GM12891 (cell line): ENCODE measurements at regions not wholly inside any gene's neighbourhood (a gene's known extent, or its start where the extent isn't known, plus 50 kb on each side); places are given as distances from the start of the nearest gene placed in this dataset.

Source experiments
- PAX5 ChIP-seq: IDR thresholded peaks from 2 replicates; pipeline ENCODE4 v1.6.1; 2011; ENCODE audit warnings: low read length, moderate library complexity, mild to moderate bottlenecking; ENCODE audit not compliant: insufficient read depth, severe bottlenecking
- POLR2A ChIP-seq: IDR thresholded peaks from 2 replicates; pipeline ENCODE4 v1.6.1; 2011; ENCODE audit warnings: low read depth, low read length, control low read depth
- POLR2AphosphoS5 ChIP-seq: IDR thresholded peaks from 2 replicates; pipeline ENCODE4 v1.6.1; 2011; ENCODE audit warnings: low read depth, low read length, control low read depth
- POU2F2 ChIP-seq: IDR thresholded peaks from 2 replicates; pipeline ENCODE4 v1.6.1; 2011; ENCODE audit warnings: low read depth, mild to moderate bottlenecking, control low read depth, low read length, moderate library complexity
- TAF1 ChIP-seq: IDR thresholded peaks from 2 replicates; pipeline ENCODE4 v1.6.1; 2011; ENCODE audit warnings: low read depth, low read length, control low read depth

- no peak for TF ChIP-seq POU2F2
- no peak for TF ChIP-seq PAX5
- no peak for TF ChIP-seq POLR2AphosphoS5
- no peak for TF ChIP-seq POLR2A
- no peak for TF ChIP-seq TAF1
These were observed 123.8 kb upstream of the DAZL start for GRCh38 chr3:16728770-16729745.
